Erythroblast (primary cell): ENCODE measurements at regions not wholly inside any gene's neighbourhood (a gene's known extent, or its start where the extent isn't known, plus 50 kb on each side); places are given as distances from the start of the nearest gene placed in this dataset.

Experiments used
- DNase-seq, 2 experiments: peaks; one replicate each; lab custom pipeline; 2025; lab: John Stamatoyannopoulos, UW
- GATA1 ChIP-seq: IDR thresholded peaks from 2 replicates; pipeline ENCODE4 v1.6.1; 2011; ENCODE audit warnings: low read depth, mild to moderate bottlenecking, control low read depth, low read length, moderate library complexity
- POLR2A ChIP-seq: IDR thresholded peaks from 2 replicates; pipeline ENCODE4 v1.6.1; 2011; ENCODE audit warnings: mild to moderate bottlenecking, low read length

- TF ChIP-seq GATA1 (no peak), POLR2A (no peak)
- DNase-seq, result no peak
Measured at GRCh38 chr2:64367444-64368232, 86.3 kb upstream of the LGALSL start.

DNA sequence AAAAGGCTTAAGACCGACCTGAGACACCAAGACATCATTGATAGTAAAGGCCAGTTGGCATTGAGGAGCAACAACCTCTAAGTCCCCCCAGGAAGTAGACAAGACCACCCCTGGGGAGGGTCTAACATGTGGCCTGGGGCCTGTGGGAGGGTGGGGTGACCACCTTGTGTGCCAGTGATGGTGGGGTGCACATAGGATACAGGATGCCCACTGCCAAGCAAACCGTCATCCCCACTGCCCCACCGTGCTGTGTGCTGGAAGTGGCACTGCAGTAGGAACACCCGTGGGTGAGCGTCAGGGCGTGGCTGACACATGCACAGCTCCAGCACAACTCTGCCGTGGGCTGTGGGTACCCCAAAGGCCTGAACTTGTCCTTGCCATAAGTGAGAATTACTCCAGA is 84.3 kb upstream of the LGALSL start:
- TF ChIP-seq POLR2A, result no peak
- no peak for TF ChIP-seq GATA1
- DNase-seq, result no peak

DNA sequence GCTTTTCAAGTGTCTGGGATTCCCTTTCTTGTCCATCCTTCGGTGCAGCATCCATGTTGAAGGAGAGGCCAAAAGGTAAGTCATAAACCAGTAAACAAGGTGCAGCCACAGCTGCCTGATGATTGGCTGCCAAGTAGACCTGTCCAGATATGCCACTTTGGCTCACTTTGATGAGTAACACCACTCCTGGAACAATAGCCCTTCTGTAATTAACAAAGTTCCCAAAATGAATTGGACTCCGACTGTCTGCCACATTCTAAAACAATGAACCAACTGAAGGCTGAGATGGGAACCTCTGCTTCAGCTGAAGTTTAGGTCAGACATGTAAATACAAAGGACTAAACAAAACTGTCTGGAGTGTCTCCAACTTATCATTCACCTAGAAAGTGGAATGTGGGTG is 82.2 kb upstream of the LGALSL start:
- TF ChIP-seq GATA1 (no peak), POLR2A (no peak)
- DNase-seq, result no peak

GRCh38 chr2:64374686-64375085 is 79.3 kb upstream of the LGALSL start:
- no peak for DNase-seq
- TF ChIP-seq GATA1 (no peak), POLR2A (no peak)

DNA sequence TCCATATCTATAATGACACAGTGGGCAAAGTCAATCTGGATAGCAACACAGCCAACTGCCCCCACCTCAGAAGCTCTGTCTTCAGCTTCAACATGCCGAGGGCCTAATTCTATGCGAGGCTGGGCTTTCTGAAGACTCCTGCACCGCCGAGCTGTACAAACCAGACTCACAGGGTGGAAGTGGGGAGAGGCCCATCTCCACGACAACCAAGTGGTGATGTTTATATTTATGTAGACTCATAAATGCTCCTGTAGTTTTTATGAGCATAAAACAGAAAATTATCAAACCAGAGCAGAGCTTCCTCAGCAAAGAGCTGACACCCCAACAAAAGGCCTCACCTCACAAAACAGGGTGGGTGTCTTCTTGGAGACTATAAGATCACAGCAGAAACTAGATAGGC is 77.0 kb upstream of the LGALSL start:
- DNase-seq, result no peak
- no peak for TF ChIP-seq POLR2A
- TF ChIP-seq GATA1, result no peak

GRCh38 chr2:64379186-64379585 is 74.8 kb upstream of the LGALSL start:
- no peak for TF ChIP-seq GATA1
- no peak for TF ChIP-seq POLR2A
- no peak for DNase-seq

DNA sequence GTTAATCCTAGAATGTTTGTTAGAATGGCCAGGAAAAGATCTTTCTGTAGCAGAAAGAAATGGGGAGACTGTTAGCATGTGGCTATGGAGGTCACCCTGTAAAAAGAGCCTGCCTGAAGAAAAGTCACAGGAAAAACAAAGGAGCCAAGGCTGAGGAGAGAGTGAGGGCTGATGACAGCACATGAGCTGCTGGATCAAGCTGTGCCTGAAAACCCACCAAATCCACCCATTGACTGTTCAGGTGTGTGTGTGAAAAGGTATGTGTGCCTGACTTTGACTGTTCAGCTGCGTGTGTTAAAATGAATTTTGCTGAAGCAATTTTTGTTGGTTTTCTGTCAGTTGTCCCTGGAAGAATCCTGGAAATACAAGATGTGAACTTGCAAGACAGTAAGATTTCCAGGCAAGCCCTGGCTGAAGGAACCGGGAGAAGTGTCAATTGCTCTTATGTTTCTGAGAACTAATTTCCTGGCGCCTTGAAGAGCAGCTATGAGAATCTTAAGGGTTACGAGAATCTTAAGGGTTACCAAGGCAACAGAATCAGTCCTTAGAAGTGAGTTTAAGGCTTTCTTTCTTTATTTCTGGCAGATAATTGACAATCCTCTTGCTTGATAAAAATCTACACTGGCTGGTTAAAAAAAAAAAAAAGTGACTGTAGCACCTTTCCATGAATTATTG is 73.0 kb upstream of the LGALSL start:
- DNase-seq, result no peak
- no peak for TF ChIP-seq GATA1
- no peak for TF ChIP-seq POLR2A

- no peak for DNase-seq
- TF ChIP-seq POLR2A (no peak), GATA1 (no peak)
Measured at GRCh38 chr2:64383016-64383591, 70.9 kb upstream of the LGALSL start.

DNA sequence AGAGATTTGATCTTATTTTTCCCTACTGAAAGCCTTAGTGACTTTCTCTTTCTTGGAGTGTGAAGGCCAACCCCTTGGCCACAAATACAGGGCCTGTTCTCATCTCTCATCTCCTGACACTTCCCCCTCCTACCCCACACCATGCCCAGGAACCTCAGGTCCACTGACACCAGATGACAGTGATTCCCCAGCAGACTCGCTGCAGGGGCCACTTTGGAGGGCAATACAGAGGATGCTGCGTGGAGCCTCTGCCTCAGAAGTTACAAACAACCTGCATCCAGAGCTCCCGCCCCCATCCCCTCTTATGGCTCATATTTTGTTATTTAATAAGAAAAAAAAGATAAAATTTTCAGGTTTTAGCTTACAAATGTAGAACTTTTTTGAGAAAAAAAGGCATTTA is 70.1 kb upstream of the LGALSL start:
- no peak for DNase-seq

GRCh38 chr2:64386676-64387075 is 67.3 kb upstream of the LGALSL start:
- no peak for DNase-seq
- TF ChIP-seq POLR2A, result no peak
- TF ChIP-seq GATA1, result no peak

More for the DNA sequence above, 70.1 kb upstream of the LGALSL start:
- TF ChIP-seq POLR2A (no peak), GATA1 (no peak)

GRCh38 chr2:64390586-64390985 is 63.4 kb upstream of the LGALSL start:
- no peak for DNase-seq
- TF ChIP-seq GATA1, result no peak

DNA sequence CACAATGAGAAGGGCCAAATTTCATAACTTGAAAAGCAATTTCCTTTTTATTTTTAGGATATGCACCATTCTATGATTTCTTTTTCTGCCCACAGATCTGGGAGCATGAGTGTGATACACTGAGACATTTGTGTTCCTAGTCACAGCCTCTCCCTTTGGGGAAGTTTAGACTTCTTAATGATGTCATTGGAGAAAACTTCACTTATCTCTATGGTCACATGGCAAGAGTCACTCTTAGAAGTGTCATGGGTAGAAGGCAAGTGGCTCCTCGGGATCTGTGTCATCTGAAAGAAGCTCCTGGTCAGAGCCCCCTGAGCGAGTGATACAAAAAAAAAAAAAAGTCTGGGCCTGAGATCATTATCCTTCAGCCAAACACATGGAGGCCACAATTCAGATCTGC is 62.5 kb upstream of the LGALSL start:
- peak in 1 of 2 experiments; percentile 9 for DNase-seq
- TF ChIP-seq GATA1 (no peak), POLR2A (no peak)

- TF ChIP-seq GATA1 (no peak), POLR2A (no peak)
Measured at GRCh38 chr2:64391940-64392339, 62.0 kb upstream of the LGALSL start.

DNA sequence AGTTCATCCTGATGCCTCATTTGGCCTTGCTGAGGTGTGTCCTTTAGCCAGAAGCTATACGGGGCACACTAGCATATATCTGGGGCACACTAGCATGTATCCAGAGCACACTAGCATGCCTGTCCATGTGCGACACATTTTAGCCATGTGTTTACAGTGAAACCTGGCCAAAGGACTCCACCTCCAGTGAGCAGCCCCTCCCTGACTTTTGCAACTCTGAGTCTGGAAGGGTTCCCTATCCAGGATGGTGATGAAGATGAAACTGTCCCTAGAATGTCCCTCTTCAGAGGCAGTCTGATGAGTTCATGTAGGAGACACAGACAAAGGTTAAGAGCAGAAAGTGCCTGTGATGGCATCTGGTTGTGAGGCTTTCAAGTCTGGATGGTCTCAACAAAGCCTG is 61.4 kb upstream of the LGALSL start:
- no peak for TF ChIP-seq GATA1
- TF ChIP-seq POLR2A, result no peak
- DNase-seq, result no peak

More at GRCh38 chr2:64391940-64392339, 62.0 kb upstream of the LGALSL start:
- no peak for DNase-seq
